SK-N-DZ (cell line): ENCODE measurements at regions not wholly inside any gene's neighbourhood (a gene's known extent, or its start where the extent isn't known, plus 50 kb on each side); places are given as distances from the start of the nearest gene placed in this dataset.
"Not testable (repeated sequence)": the region's sequence is repeated elsewhere in the genome, so short reads cannot be mapped to it uniquely, and the experiment has no call there.

Experiments
- DNase-seq: peaks from one replicate; pipeline ENCODE4 v3.0.0-alpha.2; 2015; ENCODE audit warnings: low spot score

DNA sequence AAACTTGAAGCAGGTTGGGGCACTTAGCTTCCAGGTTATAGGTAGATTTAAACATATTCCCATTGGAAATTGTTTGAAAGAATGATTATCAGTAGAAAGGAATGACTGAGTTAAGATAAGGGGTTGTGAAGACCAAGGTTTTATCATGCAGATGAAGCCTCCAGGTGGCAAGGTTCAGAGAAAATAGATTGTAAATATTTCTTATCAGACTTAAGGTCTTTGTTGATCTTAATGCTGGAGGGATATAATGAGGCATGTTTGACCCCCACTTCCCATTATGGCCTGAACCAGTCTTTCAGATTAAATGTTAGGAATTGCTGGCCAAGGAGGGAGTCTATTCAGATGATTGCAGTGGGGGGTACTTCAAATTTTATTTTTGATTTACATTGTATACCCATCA lies 1486.5 kb upstream of the PRR20A start:
- DNase-seq, result no peak

DNA sequence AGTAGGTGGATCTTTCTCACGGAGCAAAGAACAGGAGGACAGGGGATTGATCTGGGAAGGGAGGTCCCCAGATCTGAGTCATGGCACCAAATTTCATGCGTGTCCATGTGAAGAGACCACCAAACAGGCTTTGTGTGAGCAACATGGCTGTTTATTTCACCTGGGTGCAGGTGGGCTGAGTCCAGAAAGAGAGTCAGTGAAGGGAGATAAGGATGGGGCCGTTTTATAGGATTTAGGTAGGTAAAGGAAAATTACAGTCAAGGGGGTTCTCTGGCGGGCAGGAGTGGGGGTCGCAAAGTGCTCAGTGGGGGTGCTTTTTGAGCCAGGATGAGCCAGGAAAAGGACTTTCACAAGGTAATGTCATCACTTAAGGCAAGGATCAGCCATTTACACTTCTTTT lies 1480.5 kb upstream of the PRR20A start:
- DNase-seq, result not testable (repeated sequence)

DNA sequence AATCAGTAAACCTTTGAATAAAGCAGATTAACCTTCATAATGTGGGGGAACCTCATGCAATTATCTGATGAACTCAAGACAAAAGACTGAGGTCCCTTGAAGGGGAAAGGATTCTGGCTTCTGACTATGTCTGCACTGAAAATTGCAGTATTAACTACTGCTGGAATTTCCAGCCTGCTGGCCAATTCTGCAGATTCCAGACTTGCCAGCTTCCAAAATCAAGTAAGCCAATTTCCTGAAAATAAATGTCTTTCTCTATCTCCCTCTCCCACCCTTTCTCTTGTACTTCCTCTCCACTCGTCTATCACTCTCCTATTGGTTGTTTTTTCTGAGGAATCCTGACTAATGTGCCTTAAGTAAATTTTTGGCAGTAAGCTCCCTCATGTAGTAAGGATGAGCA lies 1479.9 kb upstream of the PRR20A start:
- DNase-seq, result no peak

DNA sequence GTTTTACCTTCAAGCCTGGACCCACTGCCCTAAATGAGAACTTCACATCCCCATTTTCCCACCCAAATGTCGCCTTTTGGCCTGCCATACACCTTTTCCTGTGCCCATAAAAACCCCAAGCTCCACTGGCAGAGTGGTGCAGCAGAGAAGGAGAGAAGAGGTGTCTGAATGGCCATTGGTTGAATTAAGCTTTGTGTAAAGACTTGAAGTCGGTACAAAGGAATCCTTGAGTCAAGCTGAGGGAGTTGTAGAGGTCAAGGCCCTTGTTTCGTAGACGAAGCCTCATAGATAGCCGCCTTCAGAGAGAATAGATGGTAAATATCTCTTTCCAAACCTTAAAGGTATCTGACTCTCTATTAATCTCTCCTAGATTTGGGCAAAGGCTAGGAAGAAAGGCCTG lies 1479.2 kb upstream of the PRR20A start:
- no peak for DNase-seq

DNA sequence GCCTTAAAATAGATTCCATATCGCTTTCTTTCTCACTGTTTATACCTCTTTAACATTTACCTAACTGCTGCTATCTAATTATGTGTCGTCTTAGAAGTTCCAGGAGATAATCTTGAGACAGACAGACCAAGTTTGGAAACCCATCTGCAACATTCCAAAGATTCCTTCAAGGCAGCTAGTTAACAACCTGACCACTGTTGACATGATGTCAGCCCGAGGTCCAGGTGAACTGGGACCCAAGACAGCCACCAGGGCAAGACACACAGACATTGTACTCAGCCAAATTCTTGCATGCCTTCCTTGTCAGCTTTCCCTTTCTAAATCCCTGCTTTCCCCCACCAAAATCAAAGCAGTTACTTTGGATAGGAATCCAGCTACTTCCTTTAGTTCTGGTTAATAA lies 1476.5 kb upstream of the PRR20A start:
- no peak for DNase-seq

DNA sequence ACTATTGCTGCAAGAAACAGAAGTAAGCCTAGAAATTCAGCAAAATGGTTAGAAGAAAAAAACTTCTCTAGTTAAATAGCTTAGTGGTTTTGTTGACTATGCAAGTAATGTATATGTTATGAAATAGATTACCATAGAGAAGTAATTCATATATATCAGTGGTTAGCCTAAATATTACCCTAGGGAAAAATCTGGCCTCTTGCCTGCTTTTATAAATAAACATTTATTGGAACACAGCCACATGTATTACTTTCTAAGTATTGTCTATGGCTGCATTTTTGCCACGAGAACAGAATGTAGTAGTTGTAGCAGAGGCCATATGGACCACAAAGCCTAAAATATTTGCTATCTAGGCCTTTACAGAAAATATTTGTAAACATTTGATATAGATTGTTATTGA lies 1471.7 kb upstream of the PRR20A start:
- no peak for DNase-seq

DNA sequence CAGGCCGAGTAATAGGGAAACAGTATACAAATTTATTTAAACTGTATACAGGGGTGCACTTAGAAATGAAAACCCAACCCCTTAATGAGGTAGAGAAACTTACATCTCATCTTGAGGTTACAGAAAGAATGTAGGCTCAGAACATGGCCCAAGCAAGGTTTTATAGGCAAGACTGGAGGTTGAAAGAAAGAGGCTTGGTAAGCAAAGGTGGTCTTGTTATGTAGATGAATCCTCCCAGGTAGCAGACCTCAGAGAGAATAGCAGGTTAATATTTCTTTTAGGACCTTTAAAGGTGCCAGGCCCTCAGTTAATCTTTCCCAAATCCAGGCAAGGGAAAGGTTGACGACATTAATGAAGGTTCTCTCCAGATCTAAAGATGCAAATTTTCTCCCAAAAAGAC lies 1466.8 kb upstream of the PRR20A start:
- no peak for DNase-seq

DNA sequence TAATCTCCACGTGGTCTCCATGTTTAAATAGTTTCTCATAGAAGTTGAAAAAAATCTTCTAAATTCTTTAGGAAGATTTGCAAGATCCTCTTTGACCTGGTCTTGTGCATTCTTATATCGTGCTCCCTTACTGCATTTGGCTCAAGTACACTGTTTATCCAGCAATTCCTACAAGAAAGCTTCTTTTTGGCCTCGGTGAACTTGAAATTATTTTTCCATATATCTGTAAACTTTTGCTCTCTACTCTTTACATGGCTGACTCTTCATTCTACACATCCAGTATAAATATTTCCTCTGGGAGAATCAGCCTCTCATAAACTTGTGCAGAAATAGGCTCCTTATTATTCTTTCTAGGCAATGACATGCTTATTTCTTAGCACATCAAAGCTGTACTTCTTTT lies 1457.9 kb upstream of the PRR20A start:
- no peak for DNase-seq

DNA sequence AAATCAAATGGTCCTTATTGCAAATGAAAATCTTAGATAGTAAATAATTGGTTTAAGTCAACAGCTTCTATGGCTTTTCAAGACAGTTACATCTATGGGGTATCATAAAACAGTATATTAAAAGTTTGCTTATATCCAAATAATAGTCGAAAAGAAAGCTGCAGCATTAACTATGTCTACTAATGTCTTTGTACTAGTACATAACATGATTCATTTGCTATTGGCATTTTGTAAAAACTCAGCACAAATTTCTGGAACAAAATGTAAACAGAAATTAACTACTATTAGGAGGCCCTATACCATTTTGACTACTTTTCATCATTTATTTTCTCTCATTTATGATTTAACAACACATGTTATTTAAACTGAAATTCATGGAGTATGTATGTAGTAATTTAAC lies 1435.2 kb upstream of the PRR20A start:
- DNase-seq, result no peak

DNA sequence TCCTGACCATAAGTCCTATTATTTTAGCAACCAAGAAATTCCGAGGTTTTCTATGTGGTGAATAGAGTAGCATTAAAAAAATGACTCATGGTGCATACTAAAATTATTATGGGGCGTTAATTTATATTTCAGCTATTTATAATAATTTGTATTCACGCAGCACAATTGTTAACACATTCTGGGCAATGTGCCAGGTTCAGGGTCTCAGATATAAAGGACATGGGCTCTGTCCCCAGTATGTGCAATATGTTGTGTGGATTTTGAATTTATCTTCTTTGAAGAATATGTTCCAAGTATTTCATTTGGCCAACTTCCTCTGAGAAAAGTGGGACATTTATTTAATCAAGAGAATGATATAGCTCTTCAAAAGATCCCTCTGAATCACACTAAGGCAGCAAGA lies 1434.7 kb upstream of the PRR20A start:
- DNase-seq, result no peak

DNA sequence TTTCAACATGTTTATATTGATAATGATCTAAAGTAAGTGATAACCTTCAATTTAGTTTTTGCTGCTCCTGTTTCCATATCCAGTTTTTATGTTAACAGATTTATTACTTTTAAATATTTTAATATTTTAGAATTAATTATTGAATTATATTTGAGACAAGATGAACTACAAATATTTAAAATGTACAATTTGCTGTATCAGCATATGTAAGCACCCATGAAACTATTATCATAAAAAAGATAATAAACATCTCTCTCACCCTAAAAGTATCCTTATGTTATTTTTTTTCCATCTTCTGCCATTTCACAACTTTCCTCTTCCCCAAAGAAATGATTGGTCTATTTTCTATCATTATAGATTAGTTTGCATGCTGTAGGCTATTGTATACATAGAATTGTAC lies 1426.6 kb upstream of the PRR20A start:
- no peak for DNase-seq

DNA sequence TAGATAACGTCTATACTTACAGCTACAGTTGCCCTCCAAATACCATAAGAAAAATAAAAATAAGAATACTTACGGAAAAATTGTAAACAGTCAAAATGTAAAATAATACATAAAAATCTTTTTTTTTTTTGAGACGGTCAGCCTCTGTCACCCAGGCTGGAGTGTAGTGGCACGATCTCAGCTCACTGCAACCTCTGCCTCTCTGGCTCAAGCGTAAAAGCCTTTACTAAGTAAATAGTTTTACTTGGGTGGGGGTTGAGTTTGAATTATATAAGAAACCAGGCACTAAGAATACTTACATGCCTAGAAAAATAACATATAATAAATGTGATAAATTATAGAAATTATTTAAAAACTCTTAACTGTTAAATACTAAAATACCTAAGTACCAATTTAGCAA lies 1413.0 kb upstream of the PRR20A start:
- DNase-seq, result no peak

DNA sequence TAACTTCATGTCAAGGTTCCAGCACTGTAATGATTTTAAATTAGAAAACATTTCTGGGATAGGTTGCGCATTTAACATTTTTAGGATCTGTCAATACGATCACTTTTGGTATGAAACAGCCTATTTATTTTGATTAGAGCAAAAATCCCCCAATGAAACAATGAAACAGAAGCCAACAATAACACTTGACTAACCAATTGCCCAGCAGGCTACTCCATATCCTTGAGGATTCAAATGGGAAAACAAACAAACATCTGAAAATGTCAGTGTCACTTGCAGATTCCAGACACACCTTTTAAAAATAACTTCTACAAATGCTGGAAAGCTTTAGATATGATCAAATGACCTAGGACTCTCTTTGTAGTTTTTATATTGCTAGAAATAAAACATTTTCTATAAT lies 1412.5 kb upstream of the PRR20A start:
- DNase-seq, result no peak

DNA sequence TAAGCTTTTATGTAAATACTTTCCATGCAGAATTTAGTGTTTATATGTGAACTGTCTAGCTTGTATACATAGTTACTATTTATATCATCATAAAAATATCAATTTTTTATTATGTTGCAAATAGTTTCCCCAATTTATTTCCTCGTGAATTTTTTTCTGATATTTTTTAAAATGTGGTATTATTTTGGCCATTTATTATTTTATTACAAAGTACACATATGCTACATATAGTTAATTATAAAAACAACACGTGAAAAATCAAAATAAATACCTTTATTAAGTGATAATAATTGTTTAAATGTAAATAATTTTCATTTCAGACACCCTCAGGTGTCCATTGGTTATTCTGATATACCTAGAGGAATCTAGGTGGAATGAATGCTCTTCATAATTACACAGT lies 1394.9 kb upstream of the PRR20A start:
- DNase-seq, result no peak

DNA sequence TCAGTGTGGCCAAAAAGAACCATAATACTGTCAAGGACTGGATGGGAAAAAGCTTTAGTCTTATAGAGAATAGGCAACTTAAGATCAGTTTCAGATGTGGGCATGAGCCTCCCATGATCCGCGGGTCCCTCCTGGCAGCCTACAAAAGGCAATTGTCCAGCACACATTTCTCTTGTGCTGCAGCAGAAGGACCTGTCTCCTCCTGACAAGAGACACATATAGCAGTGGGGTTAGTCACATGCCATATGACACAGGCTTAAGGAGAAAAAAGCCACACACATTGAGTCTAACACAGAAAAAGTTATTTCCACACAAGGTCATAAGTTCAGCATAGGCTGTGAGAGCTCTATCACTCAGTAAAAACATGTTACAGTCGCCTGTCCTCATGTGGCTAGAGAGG lies 1378.7 kb upstream of the PRR20A start:
- DNase-seq, result no peak

DNA sequence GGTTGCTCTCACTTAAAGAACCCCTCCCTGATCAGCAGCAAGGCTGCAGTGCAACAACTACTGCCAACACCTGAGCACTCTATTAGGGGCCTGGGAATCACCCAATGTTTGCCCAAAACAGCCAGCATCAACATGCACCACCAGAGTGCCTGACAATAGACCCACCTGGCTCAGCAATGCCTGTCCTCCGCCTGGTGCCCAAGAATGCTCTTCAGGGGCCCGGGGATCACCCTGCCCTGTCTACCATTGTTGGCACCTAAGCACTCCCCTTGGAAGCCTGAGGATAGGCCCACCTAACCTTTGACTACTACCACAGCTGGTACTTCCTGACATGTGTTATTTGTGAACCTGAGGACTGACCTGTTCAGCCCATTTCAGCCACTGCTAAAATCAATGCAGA lies 1363.1 kb upstream of the PRR20A start:
- DNase-seq, result no peak

DNA sequence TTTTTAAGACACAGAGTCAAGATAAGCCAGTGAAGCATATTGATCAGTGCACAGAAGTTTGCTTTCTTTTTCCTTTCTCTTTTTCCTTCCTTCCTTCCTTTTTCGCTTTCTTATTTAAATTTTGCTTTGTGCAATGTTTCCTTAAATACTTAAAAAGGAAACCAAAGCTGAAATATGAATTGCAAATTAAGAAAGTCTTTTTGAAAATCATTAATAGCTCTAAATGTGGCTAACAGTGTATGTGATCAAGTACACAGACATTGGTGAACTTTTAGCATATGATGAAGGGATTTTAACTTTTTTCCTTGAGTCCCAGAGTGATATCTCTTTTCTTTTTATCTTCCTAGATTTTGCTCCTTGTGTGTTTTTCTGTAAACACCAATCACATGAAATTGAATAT lies 1356.9 kb upstream of the PRR20A start:
- no peak for DNase-seq

DNA sequence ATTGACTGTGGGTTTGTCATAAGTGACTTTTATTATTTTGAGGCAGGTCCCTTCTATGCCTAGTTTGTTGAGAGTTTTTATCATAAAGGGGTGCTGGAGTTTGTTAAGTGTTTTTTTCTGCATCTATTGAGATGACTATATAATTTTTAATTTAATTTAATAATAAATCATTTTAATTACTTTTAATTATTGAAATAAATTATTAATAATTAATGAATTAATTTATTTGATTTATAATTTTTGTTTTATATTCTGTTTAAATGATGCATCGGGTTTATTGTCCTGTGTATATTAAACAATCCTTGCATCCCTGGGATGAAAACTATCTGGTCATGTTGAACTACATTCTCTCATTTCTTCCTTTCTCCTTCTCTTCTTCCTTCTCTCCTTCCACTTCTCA lies 1352.2 kb upstream of the PRR20A start:
- no peak for DNase-seq

DNA sequence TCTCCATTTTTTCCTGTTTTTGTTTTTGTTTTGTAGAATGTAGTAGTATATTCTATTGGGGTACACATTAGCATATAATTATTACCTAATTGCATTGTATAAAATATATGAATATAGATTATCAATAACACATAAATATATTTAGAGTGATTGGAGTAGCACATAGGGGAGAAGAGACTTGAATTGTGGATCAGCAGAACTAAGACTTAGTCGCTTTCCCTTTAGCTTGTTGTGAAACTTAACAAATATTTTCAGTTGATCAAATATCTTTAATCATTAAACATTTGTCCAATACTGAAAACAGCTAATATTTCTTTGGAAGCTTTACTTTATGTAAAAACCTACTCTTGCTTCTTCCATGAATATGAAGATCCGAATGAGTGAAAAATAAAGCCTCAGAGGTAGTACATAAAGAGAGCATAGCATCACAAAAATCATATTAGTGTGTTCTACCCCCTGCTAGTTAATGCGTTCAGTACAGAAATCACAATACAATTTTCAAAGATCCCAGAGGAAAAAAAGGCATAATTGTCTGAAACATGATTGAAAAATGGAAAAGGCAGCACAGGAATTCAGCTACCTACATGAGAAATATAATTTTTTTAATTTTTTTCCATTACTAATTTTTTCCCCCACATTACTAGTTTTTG lies 1348.0 kb upstream of the PRR20A start:
- no peak for DNase-seq

DNA sequence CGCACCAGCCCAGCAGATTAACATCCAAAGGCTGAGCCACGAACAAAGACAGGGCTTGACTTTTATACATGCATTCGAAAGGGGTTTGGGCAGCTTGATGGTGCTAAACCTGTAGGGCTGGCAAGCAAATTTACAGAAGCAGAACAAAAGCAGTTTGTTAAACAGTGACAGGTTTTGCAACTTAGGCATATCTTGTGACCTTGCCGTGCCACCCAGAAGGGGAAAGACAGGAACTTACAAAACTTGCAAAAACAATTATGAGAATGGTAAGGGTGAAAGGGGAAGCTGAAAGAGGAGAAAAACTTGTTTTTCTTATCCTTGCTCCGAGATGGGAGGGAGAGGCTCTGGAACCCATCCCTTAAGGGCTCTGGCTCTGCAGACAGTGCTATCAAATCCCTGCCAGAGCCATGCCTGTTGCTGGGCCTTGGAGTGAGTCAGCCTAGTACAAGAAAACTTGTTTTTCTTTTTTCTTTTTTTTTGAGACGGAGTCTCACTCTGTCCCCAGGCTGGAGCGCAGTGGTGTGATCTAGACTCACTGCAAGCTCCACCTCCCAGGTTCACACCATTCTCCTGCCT lies 1325.2 kb upstream of the PRR20A start:
- DNase-seq, result no peak

DNA sequence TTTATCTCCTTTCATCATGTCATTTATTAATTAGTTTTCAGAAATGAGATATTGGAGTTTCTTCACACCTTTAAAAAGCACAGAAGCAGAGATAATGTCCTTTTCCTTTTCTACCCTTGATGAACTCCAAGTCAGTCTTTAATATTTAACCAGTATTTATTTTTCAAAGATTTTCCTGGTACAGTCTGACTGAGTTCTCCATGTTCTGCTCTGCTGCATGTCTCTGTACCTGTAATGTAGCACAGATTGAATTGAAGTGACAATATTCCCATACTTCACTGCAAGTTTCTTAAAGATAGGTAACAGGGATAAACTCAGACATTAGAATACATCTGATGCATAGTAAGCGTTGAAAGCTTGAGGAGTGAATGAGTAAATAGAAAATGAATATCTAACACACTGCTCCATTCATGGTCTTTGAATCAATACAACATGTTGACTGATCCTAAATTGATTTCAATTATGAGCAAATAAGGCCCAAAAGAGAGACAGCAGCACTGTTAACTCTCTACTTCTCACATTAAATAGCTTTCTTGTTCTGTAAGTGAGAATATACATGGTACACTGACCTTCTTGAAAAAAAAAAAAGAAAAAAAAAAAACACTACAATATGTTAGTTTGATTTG lies 1323.6 kb upstream of the PRR20A start:
- DNase-seq, result no peak

DNA sequence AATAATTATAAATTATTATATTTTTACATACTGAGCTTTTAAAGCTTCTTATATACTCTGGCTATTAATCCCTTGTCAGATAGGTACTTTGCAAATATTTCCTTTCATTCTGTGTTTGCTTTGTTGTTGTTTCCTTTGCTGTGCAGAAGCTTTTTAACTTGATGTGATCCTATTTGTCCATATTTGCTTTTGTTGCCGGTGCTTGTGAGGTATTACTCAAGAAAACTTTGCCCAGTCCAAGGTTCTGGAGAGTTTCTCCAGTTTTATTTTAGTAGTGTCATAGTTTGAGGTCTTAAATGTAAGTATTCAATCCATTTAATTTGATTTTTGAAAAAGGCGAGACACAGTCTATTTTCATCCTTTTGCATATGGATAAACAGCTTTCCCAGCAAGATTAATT lies 1319.9 kb upstream of the PRR20A start:
- no peak for DNase-seq

DNA sequence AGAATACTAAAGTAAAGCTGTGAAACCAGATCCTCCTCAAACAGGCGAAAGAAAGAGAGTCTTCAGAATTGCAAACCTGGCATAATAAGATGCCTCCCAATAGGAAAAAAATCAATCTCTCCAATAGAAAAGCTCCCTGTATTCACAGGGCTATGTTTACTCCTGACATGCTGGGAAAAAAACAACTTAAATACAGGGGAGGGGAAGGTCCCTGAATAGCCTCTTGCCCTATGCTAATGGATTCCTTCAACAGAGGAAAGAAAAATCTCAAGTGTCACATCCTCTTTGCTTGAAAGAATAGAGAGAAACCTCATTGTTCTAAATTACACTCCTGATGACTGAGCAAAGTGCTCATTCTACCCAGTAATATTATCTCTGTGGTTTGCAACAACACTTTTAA lies 1271.1 kb upstream of the PRR20A start:
- no peak for DNase-seq

DNA sequence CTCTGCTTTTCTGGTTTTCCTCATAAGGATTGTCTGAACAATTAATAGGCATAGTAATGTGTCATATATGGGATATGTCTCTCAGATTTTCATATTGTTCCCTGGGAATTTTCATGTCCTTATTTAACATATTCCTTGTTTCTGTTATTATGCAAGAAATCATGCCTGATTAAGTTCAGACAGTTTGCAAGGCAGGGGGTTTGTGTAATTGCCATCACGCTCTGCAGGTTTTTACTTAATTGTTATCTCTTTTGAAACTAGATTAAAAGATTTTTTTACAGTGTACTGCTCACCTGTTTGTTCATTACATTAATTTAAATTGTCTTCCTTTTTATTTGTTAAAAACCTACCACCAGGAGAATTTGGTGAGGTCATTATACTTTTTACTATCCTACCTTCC lies 1253.2 kb upstream of the PRR20A start:
- no peak for DNase-seq
